Esophagus muscularis mucosa (tissue), 4 donors: ENCODE measurements at regions not wholly inside any gene's neighbourhood (a gene's known extent, or its start where the extent isn't known, plus 50 kb on each side); places are given as distances from the start of the nearest gene placed in this dataset.

Experiments
- DNase-seq: peaks from one replicate; pipeline ENCODE4 v3.0.0-alpha.2; 2017; ENCODE audit errors: extremely low spot score
- H3K27ac ChIP-seq, 4 donors: fragments of 200-600 bp; sonication (generic); replicated peaks in 1 of 4; 1 replicate in 3 of 4; 2 replicates in 1 of 4; pipeline ENCODE4 v1.5.1; 2016 to 2019; ENCODE audit warnings: mild to moderate bottlenecking in 1 of 4
- H3K27me3 ChIP-seq, 4 donors: fragments of 200-600 bp; sonication (generic); one replicate each; pipeline versions ENCODE4 v1.5.1 to v1.6.0; 2016 to 2019
- H3K36me3 ChIP-seq, 4 donors: fragments of 200-600 bp; sonication (generic); one replicate each; pipeline ENCODE4 v1.5.1; 2016 to 2019
- H3K4me1 ChIP-seq, 4 donors: fragments of 200-600 bp; sonication (generic); one replicate each; pipeline ENCODE4 v1.5.1; 2016 to 2019
- H3K4me3 ChIP-seq, 4 donors: fragments of 200-600 bp; sonication (generic); 1 replicate in 2 of 4; 2 replicates in 2 of 4; pipeline ENCODE4 v1.5.1; 2016 to 2019; ENCODE audit warnings: mild to moderate bottlenecking in 4 of 4, moderate library complexity in 1 of 4
- H3K9me3 ChIP-seq, 4 donors: fragments of 200-600 bp; sonication (generic); 1 replicate in 3 of 4; 2 replicates in 1 of 4; pipeline ENCODE4 v1.5.1; 2016 to 2019
- EP300 ChIP-seq: sonication (generic); formaldehyde crosslinking; IDR thresholded peaks from one replicate; pipeline ENCODE4 v1.6.1; 2017; ENCODE audit warnings: antibody characterized with exemption
- POLR2A ChIP-seq: fragments of 450-650 bp; IDR thresholded peaks from one replicate; pipeline ENCODE4 v1.6.1; 2017; ENCODE audit warnings: antibody characterized with exemption, moderate library complexity, mild to moderate bottlenecking, low read depth
- POLR2AphosphoS5 ChIP-seq, 2 donors: sonication (generic); formaldehyde crosslinking; IDR thresholded peaks; one replicate each; pipeline ENCODE4 v1.6.1; 2017; ENCODE audit warnings: antibody characterized with exemption in 2 of 2
- WGBS: methylation state at CpG from one replicate; pipeline ENCODE4 v1.1.5; 2018; 5-methylcytosine and 5-hydroxymethylcytosine counted together
- intact Hi-C: fragments of 100-400 bp; cut with DNase I; formaldehyde crosslinking; loops from one replicate; pipeline ENCODE4 v1.15.1; 2023
- TF ChIP-seq, protein P1 (sequence below), 3 experiments: fragments of 200-600 bp in 2 of 3; fragments of 450-650 bp in 1 of 3; sonication (generic) in 2 of 3; IDR thresholded peaks; one replicate each; pipeline ENCODE4 v1.5.1; 2017 to 2019; ENCODE audit warnings: antibody characterized with exemption in 3 of 3, mild to moderate bottlenecking in 2 of 3, moderate library complexity in 1 of 3

DNA sequence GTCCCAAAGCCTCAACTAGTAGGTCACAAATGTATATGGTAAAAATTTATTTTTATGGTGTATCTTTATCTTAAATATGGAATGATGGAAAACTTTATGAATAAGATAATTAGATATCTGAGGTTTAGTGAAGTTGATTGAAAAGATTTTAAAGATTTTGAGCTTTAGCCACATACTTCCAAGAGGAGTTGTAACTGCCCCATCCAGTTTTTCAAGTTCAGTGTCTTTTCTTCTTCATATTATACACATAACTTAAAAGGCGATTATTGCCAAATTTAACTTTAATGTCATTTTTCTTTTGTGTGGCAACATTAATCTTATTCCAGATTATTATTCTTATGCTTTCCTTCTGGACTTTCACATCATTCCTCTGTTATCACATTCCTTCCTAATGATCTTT lies 266.4 kb downstream of the TINAG start:
- H3K4me1 ChIP-seq = no peaks in the 10 kb centered on the region
- no peaks in the 10 kb centered on the region for H3K36me3 ChIP-seq
- no peaks in the 10 kb centered on the region for H3K27me3 ChIP-seq
- H3K4me3 ChIP-seq = no peak overlapping the region
- H3K27ac ChIP-seq = no peak overlapping the region
- intact Hi-C loops = no loop called here
- no peak for DNase-seq
- TF ChIP-seq POLR2A (no peak), POLR2AphosphoS5 (IDR thresholded peaks at IDR 0.05) (no peak), EP300 (no peak)
- TF ChIP-seq, protein P1, sequence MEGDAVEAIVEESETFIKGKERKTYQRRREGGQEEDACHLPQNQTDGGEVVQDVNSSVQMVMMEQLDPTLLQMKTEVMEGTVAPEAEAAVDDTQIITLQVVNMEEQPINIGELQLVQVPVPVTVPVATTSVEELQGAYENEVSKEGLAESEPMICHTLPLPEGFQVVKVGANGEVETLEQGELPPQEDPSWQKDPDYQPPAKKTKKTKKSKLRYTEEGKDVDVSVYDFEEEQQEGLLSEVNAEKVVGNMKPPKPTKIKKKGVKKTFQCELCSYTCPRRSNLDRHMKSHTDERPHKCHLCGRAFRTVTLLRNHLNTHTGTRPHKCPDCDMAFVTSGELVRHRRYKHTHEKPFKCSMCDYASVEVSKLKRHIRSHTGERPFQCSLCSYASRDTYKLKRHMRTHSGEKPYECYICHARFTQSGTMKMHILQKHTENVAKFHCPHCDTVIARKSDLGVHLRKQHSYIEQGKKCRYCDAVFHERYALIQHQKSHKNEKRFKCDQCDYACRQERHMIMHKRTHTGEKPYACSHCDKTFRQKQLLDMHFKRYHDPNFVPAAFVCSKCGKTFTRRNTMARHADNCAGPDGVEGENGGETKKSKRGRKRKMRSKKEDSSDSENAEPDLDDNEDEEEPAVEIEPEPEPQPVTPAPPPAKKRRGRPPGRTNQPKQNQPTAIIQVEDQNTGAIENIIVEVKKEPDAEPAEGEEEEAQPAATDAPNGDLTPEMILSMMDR (IDR thresholded peaks at IDR 0.05) = no peak
- H3K9me3 ChIP-seq = no peaks in the 10 kb centered on the region
- WGBS = 36% methylated on average over 1 of the region's 1 CpG

DNA sequence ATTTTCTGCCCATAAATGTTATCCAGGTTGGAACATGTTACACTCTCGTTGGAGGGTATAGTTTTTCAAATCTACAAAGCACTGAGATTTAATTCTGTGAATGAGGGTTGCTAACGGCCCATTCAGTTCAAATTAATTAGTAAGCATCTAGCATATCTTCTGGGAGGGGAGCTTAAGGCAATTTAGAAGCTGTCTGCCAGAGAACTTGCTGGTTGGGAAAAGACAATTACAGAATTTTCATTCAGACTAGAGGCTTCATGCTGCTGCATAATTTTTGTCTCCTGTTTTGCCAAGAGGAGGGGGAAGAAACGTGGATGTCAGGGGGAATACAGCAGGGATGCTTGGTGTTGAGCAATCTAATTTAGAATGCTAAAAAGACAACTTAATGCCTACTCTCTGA lies 268.3 kb upstream of the FAM83B start:
- no peaks in the 10 kb centered on the region for H3K36me3 ChIP-seq
- DNase-seq = no peak
- H3K9me3 ChIP-seq = no peaks in the 10 kb centered on the region
- H3K27ac ChIP-seq = no peak overlapping the region
- intact Hi-C loops = no loop called here
- H3K4me3 ChIP-seq = no peak overlapping the region
- no peaks in the 10 kb centered on the region for H3K27me3 ChIP-seq
- H3K4me1 ChIP-seq = no peaks in the 10 kb centered on the region
- 77% methylated on average over 3 of the region's 3 CpGs for WGBS
- TF ChIP-seq EP300 (no peak), POLR2AphosphoS5 (IDR thresholded peaks at IDR 0.05) (no peak), POLR2A (no peak)
- TF ChIP-seq, protein P1 (IDR thresholded peaks at IDR 0.05) = no peak

DNA sequence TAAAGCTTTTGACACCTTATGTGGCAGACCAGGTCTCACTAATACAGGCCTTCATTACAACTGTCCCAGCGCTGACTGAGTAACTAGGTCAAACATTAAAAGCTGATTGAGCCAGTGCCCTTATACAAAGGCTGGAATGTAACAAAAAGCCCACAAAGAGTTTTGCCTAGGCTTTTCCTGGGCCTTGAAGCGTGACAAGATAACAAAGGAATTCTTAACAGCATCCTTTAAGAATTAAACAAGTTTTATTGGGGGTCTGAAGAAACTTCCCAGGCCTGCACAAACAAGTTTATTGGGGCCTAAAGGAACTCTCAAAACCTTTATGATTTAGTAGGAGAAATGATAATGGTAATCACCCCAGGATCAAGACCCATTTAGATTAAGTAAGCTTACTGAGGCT lies 267.6 kb upstream of the FAM83B start:
- Histone ChIP-seq H3K9me3 (no peaks in the 10 kb centered on the region), H3K4me3 (no peak overlapping the region), H3K27ac (no peak overlapping the region), H3K27me3 (no peaks in the 10 kb centered on the region), H3K4me1 (no peaks in the 10 kb centered on the region), H3K36me3 (no peaks in the 10 kb centered on the region)
- 80% methylated on average over 2 of the region's 2 CpGs for WGBS
- TF ChIP-seq, protein P1 (IDR thresholded peaks at IDR 0.05) = no peak
- no peak for TF ChIP-seq POLR2A
- TF ChIP-seq EP300 = no peak
- TF ChIP-seq POLR2AphosphoS5 (IDR thresholded peaks at IDR 0.05) = no peak
- DNase-seq = no peak
- intact Hi-C loops = no loop called here

DNA sequence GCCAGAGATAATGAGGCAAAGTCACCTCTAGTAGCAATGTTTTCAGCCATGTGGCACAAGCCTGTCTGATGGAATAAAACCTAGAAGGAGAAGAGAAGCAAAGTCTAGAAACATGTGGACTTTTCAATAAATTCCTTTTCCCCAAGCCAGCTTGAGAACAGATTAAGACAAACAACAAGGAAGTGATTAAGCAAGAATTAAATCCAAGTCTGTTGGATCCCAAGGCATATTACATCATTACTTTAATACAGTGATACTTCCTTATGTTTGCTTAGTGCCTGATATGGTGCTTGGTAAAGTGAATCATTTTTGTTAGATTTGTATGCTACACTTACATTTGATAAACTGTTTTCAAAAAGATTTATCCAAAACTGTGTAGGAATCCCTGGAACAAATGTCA lies 260.3 kb upstream of the FAM83B start:
- DNase-seq = no peak
- Histone ChIP-seq H3K4me1 (no peaks in the 10 kb centered on the region), H3K27me3 (no peaks in the 10 kb centered on the region), H3K36me3 (no peaks in the 10 kb centered on the region), H3K4me3 (no peak overlapping the region), H3K27ac (no peak overlapping the region), H3K9me3 (no peaks in the 10 kb centered on the region)
- intact Hi-C loops = no loop called here
- TF ChIP-seq, protein P1 (IDR thresholded peaks at IDR 0.05) = no peak
- TF ChIP-seq EP300 = no peak
- no peak for TF ChIP-seq POLR2A
- no peak for TF ChIP-seq POLR2AphosphoS5 (IDR thresholded peaks at IDR 0.05)

DNA sequence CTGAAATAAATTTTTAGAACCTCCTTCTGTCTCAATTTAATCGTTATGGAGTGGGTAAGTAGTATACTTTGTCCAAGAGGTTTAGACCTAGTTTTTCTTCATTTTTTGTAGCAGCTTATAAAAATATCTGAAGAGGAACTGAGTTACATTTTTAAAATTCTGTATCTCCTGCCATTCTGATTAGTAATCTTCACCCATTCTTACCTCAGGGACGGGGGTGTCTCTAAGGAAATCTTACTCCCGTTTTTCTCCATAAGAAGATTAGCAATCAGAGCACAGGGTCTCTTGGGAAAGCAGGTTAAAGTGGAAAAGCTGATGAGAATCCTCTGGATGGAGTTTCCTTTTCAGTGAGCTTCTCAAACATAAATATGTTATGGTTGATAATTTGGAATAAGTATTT lies 259.3 kb upstream of the FAM83B start:
- H3K4me1 ChIP-seq = no peaks in the 10 kb centered on the region
- no peaks in the 10 kb centered on the region for H3K9me3 ChIP-seq
- DNase-seq = no peak
- 69% methylated on average over 3 of the region's 3 CpGs for WGBS
- H3K27ac ChIP-seq = no peak overlapping the region
- H3K27me3 ChIP-seq = no peaks in the 10 kb centered on the region
- no peaks in the 10 kb centered on the region for H3K36me3 ChIP-seq
- intact Hi-C loops = no loop called here
- TF ChIP-seq, protein P1 (IDR thresholded peaks at IDR 0.05) = no peak
- no peak for TF ChIP-seq EP300
- TF ChIP-seq POLR2AphosphoS5 (IDR thresholded peaks at IDR 0.05) = no peak
- no peak overlapping the region for H3K4me3 ChIP-seq
